OCI-LY7 (cell line): ENCODE measurements at regions not wholly inside any gene's neighbourhood (a gene's known extent, or its start where the extent isn't known, plus 50 kb on each side); places are given as distances from the start of the nearest gene placed in this dataset.
"Not testable (repeated sequence)": the region's sequence is repeated elsewhere in the genome, so short reads cannot be mapped to it uniquely, and the experiment has no call there.

Experiments
- BruUV-seq: library from RNA; stranded (reverse); fragments of 400-500 nt; replicated peaks from 2 replicates; lab custom pipeline; 2021; lab: Mats Ljungman, UMichigan
- CTCF ChIA-PET: fragments of 300-600 bp; sonication (Branson Sonifier 250); formaldehyde crosslinking; loops from one replicate; lab custom pipeline; 2022; ENCODE audit warnings: antibody characterized with exemption; ENCODE audit not compliant: unreplicated experiment; lab: Charles Lee
- POLR2A ChIA-PET: fragments of 300-600 bp; sonication (Branson Sonifier 250); formaldehyde crosslinking; loops from one replicate; lab custom pipeline; 2022; ENCODE audit warnings: antibody characterized with exemption; lab: Charles Lee
- DNase-seq: peaks from one replicate; pipeline ENCODE4 v3.0.0-alpha.2; 2015; ENCODE audit warnings: low spot score
- H2AFZ ChIP-seq: fragments of 200-600 bp; sonication (generic), shearing (Covaris generic); 2 replicates; pipeline ENCODE4 v1.6.1; 2014; ENCODE audit warnings: mild to moderate bottlenecking, antibody characterized with exemption, low read length, moderate library complexity
- H3K27ac ChIP-seq: fragments of 200-600 bp; sonication (generic); 2 replicates; pipeline ENCODE4 v1.5.1; 2014; ENCODE audit warnings: mixed run types, low read depth, mild to moderate bottlenecking, moderate library complexity, low read length, inconsistent platforms; ENCODE audit not compliant: poor library complexity, severe bottlenecking
- H3K36me3 ChIP-seq: fragments of 200-600 bp; sonication (generic); 2 replicates; pipeline ENCODE4 v1.6.1; 2014; ENCODE audit warnings: mild to moderate bottlenecking, antibody characterized with exemption, low read length, moderate library complexity, mixed read lengths; ENCODE audit not compliant: insufficient read depth
- H3K4me1 ChIP-seq: fragments of 200-600 bp; sonication (generic); 2 replicates; pipeline ENCODE4 v1.5.1; 2014; ENCODE audit warnings: mild to moderate bottlenecking, low read length; ENCODE audit not compliant: insufficient read depth, poor library complexity, severe bottlenecking
- H3K4me2 ChIP-seq: fragments of 200-600 bp; sonication (generic); 2 replicates; pipeline ENCODE4 v1.6.1; 2014; ENCODE audit warnings: mild to moderate bottlenecking, low read length
- H3K4me3 ChIP-seq: fragments of 200-600 bp; sonication (generic); 2 replicates; pipeline ENCODE4 v1.5.1; 2014; ENCODE audit warnings: mild to moderate bottlenecking, low read depth, low read length; ENCODE audit not compliant: poor library complexity, severe bottlenecking
- H3K79me2 ChIP-seq: fragments of 200-600 bp; sonication (generic); 2 replicates; pipeline ENCODE4 v1.6.1; 2016; ENCODE audit warnings: low read depth, mild to moderate bottlenecking, low read length, moderate library complexity, mixed read lengths; ENCODE audit not compliant: insufficient read depth
- H3K9me2 ChIP-seq: fragments of 200-600 bp; sonication (generic); 2 replicates; pipeline ENCODE4 v1.6.1; 2016; ENCODE audit warnings: mild to moderate bottlenecking, low read length, mixed read lengths; ENCODE audit not compliant: insufficient read depth
- H3K9me3 ChIP-seq: fragments of 200-600 bp; sonication (generic); 2 replicates; pipeline ENCODE4 v1.6.1; 2014; ENCODE audit warnings: mild to moderate bottlenecking, mixed run types, low read length, mixed read lengths
- H4K20me1 ChIP-seq: fragments of 200-600 bp; sonication (generic); 2 replicates; pipeline ENCODE4 v1.6.1; 2014; ENCODE audit warnings: mild to moderate bottlenecking, antibody characterized with exemption, low read length, moderate library complexity, mixed read lengths; ENCODE audit not compliant: insufficient read depth
- EZH2phosphoT487 ChIP-seq: fragments of 200-600 bp; sonication (generic); IDR thresholded peaks from 2 replicates; pipeline ENCODE4 v1.6.1; 2018; ENCODE audit warnings: low read depth, borderline replicate concordance, mild to moderate bottlenecking, mixed run types, antibody characterized with exemption, low read length, moderate library complexity, mixed read lengths
- intact Hi-C: fragments of 100-400 bp; cut with micrococcal nuclease; formaldehyde crosslinking; loops from one replicate; pipeline ENCODE4 v1.10.0; 2022; ENCODE audit not compliant: unreplicated experiment
- TF ChIP-seq, protein P1 (sequence below): fragments of 200-600 bp; sonication (generic); conservative IDR thresholded peaks from 2 replicates; pipeline ENCODE4 v1.5.1; 2014; ENCODE audit warnings: mild to moderate bottlenecking, antibody characterized with exemption, low read length, moderate library complexity, mixed read lengths

DNA sequence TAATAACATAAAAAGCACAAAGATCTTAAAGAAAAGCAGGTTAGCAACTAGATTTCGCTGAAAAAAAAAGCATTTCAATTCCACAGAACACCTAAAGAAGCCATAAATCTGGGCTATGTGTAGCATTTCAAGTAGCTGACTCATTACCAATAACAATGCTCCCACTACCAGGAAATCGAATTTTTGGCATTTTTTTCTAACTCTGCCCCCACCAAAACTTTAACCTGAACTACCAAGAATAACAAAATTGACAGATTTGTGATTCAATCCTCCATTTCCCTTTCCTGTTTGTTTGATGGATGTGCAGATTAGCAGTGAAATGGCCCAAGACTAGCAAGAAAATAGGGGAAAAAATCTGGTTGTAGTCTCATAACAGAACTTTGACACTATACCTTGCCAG, 180.2 kb downstream of the RASEF start:
- intact Hi-C loops = no loop called here
- Histone ChIP-seq H3K79me2 (no peaks in the 10 kb centered on the region), H3K9me2 (no peaks in the 10 kb centered on the region), H2AFZ (no peak overlapping the region), H3K4me2 (no peak overlapping the region), H4K20me1 (no peaks in the 10 kb centered on the region), H3K4me3 (no peak overlapping the region), H3K4me1 (no peaks in the 10 kb centered on the region), H3K36me3 (no peaks in the 10 kb centered on the region), H3K9me3 (no peaks in the 10 kb centered on the region), H3K27ac (no peak overlapping the region)
- no TSS peak for BruUV-seq
- no peak for TF ChIP-seq EZH2phosphoT487
- TF ChIP-seq, protein P1, sequence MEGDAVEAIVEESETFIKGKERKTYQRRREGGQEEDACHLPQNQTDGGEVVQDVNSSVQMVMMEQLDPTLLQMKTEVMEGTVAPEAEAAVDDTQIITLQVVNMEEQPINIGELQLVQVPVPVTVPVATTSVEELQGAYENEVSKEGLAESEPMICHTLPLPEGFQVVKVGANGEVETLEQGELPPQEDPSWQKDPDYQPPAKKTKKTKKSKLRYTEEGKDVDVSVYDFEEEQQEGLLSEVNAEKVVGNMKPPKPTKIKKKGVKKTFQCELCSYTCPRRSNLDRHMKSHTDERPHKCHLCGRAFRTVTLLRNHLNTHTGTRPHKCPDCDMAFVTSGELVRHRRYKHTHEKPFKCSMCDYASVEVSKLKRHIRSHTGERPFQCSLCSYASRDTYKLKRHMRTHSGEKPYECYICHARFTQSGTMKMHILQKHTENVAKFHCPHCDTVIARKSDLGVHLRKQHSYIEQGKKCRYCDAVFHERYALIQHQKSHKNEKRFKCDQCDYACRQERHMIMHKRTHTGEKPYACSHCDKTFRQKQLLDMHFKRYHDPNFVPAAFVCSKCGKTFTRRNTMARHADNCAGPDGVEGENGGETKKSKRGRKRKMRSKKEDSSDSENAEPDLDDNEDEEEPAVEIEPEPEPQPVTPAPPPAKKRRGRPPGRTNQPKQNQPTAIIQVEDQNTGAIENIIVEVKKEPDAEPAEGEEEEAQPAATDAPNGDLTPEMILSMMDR = no peak
- ChIA-PET CTCF (no interaction called here), POLR2A (no interaction called here)
- no peak for DNase-seq

DNA sequence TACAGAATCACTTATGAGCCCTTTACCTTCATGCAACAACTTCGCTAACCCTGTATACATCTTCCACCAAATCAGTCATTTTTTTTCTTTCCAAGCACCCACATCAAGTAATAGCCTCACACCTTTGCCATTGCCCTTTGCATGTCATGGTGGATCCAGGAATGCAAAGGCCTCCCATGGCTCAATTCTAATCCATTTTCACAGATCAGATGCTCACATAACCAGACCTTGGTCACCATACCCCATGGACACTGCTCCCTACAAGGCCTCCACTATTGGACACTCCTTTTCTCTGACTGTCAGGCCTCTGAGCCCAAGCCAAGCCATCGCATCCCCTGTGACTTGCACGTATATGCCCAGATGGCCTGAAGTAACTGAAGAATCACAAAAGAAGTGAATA, 179.5 kb downstream of the RASEF start:
- BruUV-seq = no TSS peak
- CTCF ChIA-PET = no interaction called here
- POLR2A ChIA-PET = no interaction called here
- Histone ChIP-seq H3K9me2 (no peaks in the 10 kb centered on the region), H3K4me1 (no peaks in the 10 kb centered on the region), H3K4me2 (no peak overlapping the region), H3K9me3 (no peaks in the 10 kb centered on the region), H2AFZ (no peak overlapping the region), H3K27ac (no peak overlapping the region), H3K4me3 (no peak overlapping the region), H4K20me1 (no peaks in the 10 kb centered on the region), H3K36me3 (no peaks in the 10 kb centered on the region), H3K79me2 (no peaks in the 10 kb centered on the region)
- TF ChIP-seq EZH2phosphoT487 = no peak
- TF ChIP-seq, protein P1 = no peak
- intact Hi-C loops = no loop called here
- DNase-seq = no peak

DNA sequence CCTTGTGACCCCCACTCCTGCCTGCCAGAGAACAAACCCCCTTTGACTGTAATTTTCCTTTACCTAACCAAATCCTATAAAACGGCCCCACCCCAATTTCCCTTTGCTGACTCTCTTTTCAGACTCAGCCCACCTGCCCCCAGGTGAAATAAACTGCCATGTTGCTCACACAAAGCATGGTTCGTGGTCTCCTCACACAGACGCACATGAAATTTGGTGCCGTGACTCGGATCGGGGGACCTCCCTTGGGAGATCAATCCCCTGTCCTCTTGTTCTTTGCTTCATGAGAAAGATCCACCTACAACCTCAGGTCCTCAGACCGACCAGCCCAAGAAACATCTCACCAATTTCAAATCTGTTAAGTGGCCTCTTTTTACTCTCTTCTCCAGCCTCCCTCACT, 179.0 kb downstream of the RASEF start:
- H3K36me3 ChIP-seq, H3K9me2 ChIP-seq, H3K79me2 ChIP-seq, intact Hi-C loops, POLR2A ChIA-PET, H3K9me3 ChIP-seq, H3K4me3 ChIP-seq, H4K20me1 ChIP-seq, BruUV-seq, H2AFZ ChIP-seq, DNase-seq, CTCF ChIA-PET, H3K27ac ChIP-seq, H3K4me1 ChIP-seq, H3K4me2 ChIP-seq: not testable (repeated sequence)
